Eye (tissue), 1 donor: ENCODE measurements at regions not wholly inside any gene's neighbourhood (a gene's known extent, or its start where the extent isn't known, plus 50 kb on each side); places are given as distances from the start of the nearest gene placed in this dataset.
A peak's percentile ranks its signal among the peaks of the same experiment; 100 is the strongest.
"Not testable (repeated sequence)": the region's sequence is repeated elsewhere in the genome, so short reads cannot be mapped to it uniquely, and the experiment has no call there.

Experiments used
- DNase-seq: peaks from one replicate; pipeline ENCODE4 v3.0.0-alpha.2; 2015

DNA sequence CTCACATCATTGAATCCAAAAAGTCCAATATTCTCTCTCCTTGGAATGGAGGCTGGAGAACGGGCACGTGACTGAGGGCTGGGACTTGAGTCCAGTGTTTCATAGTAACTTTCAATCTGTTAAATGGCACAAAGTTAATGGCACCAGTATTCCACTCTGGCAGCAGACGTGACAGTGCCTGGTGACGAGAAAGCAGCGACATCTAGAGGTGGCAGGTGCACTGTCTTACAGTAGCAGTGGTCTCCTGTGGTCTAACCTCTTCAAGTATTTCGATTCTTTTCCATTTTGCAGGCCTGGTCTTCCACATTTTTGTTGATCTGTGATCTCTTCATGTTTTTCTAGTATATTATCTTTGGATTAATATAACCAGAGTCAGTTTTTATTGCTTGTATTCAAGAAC, 107.1 kb downstream of the OXSM start:
- no peak for DNase-seq

DNA sequence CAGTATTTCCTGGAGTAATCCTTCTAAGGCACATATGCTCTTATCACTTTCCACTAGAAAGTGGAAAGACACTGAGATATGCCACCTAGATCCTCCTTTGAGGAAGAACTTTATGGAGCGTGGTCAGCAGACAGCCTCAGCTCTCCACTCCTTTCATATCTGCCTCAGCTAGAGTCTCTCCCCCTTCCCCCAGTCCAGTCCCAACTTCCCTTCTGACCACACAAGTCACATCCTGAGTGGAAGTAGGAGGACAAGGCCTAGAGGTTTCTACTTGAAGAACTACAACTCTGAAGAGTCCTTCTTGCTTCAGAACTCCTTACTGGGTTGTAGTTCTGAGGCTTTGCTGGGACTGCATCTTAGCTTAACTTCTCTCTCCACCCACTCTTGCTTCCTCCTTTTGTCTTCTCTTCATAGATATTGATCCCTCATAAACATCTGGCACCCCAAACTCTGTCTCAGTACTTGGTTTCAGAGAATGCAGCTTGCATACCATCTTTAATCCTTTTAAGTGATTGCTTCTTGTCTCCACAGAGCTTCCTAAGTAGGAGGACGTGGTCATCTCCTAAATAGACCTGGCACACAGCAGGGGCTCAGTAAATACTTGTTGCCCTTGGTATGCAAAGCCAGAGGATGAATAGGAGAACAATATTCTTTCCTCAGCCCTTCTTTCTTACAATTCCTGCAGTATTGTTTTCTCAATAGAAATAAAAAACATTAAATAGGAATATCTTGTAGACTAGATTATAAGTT, 109.6 kb downstream of the OXSM start:
- no peak for DNase-seq

DNA sequence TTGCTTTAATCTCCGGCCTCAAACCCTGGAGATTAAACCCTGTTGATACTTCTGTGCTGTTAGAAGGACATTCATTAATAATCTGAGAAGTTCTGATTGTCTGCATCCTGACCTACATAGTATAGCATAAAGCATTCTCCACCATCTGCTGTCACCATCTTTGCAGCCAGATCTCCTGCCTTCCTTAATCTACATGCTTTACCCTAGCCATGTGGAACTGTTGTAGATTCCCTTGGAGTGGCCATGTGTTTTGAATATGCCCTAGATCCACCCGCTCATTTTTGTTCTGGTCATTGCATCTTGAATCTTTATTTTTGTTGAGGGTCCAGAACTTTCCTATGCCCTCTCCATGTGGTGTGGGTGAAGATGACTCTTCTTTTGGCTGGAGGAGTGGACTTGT, 110.3 kb downstream of the OXSM start:
- DNase-seq, result no peak

GRCh38 chr3:25901796-25902195, 111.9 kb downstream of the OXSM start:
- DNase-seq, result no peak

- no peak for DNase-seq
Measured at GRCh38 chr3:25902586-25902985, 112.7 kb downstream of the OXSM start.

DNA sequence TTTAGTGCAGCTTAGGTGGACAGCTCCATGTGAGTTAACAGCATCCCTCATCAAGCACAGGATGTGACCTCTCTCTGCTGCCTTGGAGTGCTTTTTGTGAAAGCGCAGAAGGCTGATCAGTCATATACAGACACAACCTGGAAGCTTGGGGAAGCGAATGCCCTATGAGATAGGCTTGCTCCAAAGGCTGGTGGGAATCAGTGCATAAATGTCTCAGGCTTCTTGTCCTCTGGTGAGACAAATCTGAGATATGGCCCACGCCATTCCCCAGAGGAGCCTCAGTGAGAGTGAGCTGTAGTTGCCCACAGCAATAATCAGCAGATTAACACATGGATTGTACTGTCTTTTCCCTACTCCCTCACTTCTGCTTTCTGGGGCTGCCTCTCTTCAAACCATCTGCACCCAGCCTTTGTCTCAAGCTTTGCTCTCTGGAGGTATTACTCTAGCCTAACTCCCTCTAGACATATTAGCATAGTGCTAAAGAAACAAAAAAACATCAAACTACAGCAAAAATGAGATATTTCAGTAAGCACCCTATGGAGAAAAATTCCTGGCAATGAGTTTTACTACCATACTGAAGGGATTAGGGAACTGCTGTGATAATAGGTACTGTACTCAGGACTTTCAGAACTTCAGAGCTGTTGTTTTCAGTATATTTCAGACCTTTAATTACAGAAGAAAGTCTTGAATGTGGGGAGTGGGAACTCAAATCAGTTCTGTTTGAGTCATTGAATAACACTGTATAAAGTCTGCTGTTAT, 113.7 kb downstream of the OXSM start:
- DNase-seq, result peak; percentile 5

- DNase-seq, result peak; percentile 24
Measured at GRCh38 chr3:25904206-25904605, 114.3 kb downstream of the OXSM start.

DNA sequence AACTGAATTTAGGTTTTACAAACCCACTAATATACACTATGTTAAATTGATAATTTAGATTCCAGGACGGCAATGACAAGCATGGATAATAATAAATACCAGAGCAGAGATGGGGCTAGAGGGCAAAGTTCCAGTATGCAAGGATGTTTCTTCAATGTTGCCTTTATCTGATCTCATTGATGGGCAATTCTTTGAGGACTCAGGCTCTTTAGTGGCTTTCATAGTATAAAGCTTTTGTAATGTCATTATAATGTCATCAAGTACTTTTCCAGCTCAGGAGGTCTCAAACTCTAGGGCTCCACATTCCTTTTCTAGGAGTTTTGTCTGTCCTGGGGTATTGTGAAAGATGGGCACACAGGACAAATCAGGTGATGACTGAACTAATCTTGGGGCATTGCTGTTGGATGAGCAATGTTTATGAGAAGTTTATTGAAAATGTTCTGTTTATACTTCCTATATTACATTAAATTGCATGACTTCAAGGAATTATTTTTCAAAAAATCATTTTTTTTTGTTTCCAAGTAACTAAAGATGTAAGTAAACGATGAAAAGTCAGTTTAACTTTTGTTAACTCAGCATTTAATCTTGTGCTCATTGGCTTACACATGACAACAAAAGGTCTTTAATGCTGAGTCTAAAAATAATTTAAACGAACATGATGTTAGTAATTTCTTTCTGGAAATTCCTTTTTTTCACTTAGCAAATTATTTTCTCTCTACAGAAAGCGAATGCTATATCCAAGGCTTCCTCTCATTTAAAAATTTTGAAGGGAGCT, 116.4 kb downstream of the OXSM start:
- DNase-seq, result no peak

- DNase-seq, result no peak
Measured at GRCh38 chr3:25907081-25907480, 117.2 kb downstream of the OXSM start.

- no peak for DNase-seq
Measured at GRCh38 chr3:25910105-25910504, 120.2 kb downstream of the OXSM start.

GRCh38 chr3:25910997-25911396, 121.1 kb downstream of the OXSM start:
- no peak for DNase-seq

- DNase-seq, result no peak
Measured at GRCh38 chr3:25911525-25912295, 121.8 kb downstream of the OXSM start.

- no peak for DNase-seq
Measured at GRCh38 chr3:25913179-25913578, 123.3 kb downstream of the OXSM start.

- no peak for DNase-seq
Measured at GRCh38 chr3:25915673-25916072, 125.8 kb downstream of the OXSM start.

GRCh38 chr3:25916321-25916720, 126.4 kb downstream of the OXSM start:
- no peak for DNase-seq

DNA sequence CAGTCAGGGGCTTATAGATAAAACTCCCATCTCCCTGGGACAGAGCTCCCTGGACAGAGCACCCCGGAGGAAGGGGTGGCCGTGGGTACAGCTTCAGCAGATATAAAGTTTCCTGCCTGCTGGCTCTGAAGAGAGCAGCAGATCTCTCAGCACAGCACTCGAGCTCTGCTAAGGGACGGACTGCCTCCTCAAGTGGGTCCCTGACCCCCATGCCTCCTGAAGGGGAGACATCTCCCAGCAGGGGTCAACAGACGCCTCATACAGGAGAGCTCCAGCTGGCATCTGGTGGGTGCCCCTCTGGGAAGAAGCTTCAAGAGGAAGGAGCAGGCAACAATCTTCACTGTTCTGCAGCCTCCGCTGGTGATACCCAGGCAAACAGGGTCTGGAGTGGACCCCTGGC, 142.1 kb downstream of the OXSM start:
- not testable (repeated sequence) for DNase-seq

DNA sequence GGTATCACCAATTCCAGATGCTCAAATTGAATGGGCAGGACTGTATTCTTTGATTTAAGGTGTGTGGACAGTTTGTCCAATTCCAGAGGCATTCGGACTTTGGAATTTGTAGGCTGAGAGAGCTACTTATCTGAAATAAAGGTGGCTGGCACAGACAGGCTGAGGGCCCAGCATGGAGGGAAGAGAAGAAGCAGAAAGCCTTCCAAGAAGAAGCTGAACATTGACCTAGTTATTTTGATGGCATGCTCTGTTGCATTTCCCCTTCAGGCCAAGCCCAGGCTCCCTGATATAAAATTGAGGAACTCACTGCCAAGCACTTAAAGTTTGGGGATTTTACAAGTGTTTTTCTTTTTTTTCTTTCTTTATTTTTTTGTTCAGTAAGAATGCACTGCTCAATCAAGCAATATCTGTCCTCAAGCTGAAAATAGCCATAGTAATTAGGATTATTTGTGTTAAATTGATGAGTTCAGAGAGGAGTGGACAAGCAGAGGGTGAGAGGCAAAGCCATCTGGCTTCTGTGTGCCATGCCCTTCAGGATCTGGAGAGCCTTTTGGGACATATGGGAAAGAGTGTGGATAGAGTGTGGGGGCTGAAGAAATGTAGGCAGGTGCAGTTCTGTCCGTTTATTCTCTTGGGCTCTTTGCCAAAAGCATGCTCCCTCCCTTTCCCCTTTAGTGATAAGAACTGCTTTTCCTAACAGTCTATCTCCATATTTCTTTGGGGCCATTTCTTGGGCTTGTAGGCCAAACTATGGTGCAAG, 148.9 kb downstream of the OXSM start:
- no peak for DNase-seq

DNA sequence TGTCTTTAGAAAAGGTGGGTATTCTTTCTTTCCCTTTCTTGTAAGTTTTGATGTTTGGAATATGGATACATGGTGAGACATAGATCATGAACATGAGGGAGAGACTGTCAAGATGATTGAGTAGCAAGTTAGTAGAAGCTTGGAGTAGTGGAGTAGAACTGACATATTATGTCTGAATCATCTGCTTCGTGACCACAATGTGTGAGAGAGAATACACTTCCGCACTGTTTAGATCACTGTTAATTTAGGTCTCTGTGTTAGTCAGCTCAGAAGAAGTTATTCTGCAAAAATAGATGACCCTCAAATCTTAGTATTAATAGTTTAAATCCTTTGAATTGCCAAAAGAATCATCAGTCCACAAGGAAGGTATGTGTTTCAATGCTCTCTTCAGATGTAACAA, 151.0 kb downstream of the OXSM start:
- no peak for DNase-seq

DNA sequence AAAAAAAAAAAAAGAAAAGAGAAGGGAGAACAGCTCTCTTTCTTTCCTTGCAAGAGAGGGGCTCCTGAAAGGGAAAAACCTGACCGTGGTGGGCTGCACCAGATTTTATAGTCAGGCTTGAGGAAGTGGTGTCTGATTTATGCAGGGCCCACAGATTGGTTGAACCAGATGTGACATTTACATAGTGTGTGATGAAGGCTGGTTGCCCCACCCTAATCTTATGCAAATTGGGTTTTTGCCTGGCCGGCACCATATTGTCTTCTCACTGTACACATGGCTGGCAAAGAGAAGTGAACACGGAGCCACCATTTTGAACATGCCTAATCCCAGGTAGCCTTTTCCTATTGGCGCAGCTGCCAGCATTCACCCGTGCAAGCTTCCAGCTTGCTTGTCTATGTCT, 154.4 kb downstream of the OXSM start:
- DNase-seq, result no peak

DNA sequence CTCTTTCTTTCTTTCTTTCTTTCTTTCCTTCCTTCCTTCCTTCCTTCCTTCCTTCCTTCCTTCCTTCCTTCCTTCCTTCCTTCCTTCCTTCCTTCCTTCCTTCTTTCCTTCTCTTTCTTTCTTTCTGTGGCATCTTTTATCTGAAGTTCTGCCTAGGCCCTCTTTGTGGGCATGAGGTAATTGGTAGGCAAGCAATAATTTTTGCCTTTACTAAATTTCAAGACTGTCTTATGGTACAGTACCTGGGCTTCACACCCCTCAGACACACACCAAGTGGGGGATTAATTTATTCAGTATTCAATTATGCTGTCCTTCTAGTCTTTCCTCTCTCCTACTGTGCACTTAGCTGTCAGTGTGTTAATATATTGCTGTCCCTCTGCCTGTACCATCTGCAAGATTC, 155.5 kb downstream of the OXSM start:
- DNase-seq, result no peak

- DNase-seq, result no peak
Measured at GRCh38 chr3:25945836-25946235, 155.9 kb downstream of the OXSM start.

GRCh38 chr3:25952133-25952532, 162.2 kb downstream of the OXSM start:
- DNase-seq, result no peak
